GM04503 (cell line): ENCODE measurements at regions not wholly inside any gene's neighbourhood (a gene's known extent, or its start where the extent isn't known, plus 50 kb on each side); places are given as distances from the start of the nearest gene placed in this dataset.

ENCODE experiments used
- DNase-seq: peaks from one replicate; pipeline ENCODE4 v3.0.0-alpha.2; 2012; ENCODE audit warnings: low read depth

DNA sequence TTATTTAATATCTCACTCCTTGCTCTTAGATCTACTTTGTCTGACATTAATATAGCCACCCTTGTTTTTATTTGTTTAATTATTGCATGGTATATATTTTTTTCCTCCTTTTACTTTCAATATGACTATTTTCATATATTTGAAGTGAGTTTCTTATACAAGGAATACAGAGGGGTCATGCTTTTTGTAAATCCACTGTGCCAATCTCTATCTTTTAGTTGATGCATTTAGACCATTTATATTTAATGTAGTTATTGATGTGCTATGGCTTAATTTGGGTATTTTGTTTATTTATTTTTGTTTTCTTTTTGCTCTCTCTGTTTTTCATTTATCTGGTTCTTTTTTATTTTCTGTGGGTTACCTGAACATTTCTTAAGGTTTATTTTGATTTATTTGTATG lies 750.6 kb downstream of the TMEM182 start:
- no peak for DNase-seq

DNA sequence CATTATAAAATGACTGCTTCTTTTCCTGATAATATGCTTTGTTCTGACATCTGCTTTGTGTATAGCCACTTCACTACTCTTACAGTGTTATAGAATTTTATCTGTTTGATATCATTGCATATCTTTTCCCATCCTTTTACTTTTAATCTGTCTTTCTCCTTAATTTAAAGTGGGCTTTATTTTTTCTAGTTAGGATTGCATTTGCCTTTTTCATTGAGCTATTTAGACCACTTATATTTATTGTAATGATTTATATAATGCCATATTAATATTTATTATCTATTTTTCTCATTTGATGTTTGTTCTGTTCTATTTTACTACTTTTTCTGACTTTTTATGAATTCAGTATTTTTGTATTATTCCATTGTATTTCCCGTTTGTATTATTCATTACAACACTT lies 758.7 kb downstream of the TMEM182 start:
- DNase-seq = no peak

DNA sequence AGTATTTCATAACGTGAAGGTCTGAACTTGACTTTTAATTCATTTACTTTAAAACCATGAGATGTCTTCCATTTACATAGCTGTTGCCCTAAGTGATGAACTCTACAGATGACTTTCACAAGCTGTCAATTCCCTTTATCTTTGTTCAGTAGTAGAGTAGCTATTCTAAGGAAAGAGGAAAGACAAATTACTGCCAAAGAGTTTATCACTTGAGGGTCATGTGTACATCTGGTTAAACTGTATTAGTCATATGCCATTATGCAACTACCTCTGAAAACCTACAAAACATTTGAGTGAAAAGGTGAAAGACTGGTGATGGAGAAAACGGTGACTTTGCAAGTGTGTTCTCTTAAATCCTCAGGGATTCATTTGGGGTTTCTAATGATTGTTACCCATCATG lies 763.9 kb downstream of the TMEM182 start:
- DNase-seq = no peak

DNA sequence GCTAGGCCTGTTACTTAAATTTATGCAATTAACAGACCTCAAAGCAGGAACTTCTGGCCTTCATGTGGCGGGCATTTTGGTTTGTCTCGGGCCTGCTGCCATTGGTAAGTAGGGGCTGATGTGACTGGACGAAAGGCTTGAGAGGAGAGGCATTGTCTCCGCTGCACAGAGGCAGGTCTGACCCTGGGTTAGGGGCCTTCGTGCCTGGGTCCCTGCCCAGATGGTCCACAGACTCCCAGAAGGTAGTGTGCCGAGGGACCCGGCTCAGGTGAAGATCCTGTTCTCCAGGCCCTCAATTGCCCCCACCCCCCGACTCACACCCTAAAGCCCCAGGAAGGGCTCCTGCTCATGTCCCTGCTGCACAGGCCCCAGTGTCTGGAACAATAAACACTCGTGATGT lies 764.9 kb downstream of the TMEM182 start:
- no peak for DNase-seq

DNA sequence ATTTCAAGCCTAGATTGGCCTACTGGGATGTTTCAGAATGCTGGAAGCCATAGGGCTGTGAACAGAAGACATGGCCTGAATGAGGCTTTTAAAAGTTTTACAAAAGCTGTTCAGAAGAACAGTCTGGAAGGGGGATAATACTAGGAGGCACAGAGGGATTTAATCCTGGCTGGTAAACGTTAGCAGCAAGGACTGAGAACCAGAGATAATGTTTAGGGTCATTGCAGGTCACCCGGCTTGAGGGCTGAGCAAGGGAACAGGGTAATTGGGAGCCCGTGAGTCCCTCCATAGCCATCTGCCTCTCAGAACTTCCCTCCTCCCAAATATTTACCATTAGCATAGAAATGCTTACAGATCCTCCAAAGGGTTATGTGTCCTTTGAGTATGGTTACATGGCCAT lies 765.4 kb downstream of the TMEM182 start:
- no peak for DNase-seq

DNA sequence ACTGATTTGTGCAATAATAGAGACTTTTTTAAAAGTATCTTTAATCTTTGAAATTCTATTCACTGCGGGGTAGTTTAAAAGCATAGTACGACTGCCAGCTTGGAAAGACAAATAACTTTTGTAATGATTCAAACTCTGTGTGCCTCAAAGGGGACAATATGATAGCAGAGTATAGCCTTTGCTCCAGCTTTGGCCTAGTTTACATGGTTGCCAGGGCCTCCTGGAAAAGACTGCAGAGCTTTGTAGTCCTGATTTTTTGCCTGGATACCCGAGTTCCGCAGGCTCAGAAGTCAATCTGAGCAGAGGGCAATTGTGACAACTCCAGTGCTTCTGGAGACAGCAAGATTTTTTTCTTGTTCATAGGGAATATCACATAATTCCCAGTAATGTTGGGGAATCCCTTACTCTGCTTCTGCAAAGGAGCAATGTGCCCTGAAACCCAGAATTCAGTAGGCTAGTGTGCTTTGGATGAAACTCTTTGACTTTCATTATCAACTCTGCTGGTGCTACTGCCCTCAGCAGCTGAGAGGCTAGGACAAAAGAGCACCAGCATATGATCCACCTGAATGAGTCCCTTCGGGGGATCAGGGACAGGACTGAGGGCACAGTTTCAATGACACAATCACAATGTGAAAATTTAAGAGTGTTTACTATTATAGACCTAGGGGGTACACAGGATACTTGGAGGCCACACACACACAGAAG lies 768.1 kb downstream of the TMEM182 start:
- DNase-seq = no peak

DNA sequence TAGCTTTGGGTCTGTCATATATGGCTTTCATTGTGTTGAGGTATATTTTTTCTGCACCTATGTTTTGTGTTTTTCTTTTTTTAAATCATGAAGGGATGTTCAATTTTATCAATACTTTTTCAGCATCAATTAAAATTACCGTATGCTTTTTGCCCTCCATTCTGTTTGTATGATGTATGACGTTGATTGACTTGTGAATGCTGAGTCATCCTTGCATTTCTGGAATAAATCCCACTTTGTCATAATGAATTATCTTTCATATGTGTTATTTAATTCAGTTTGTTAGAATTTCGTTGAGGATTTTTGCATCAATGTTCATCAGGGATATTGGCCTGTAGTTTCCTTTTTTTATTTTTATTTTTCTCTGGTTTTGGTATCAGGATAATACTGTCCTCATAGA lies 790.9 kb downstream of the TMEM182 start:
- DNase-seq = no peak

DNA sequence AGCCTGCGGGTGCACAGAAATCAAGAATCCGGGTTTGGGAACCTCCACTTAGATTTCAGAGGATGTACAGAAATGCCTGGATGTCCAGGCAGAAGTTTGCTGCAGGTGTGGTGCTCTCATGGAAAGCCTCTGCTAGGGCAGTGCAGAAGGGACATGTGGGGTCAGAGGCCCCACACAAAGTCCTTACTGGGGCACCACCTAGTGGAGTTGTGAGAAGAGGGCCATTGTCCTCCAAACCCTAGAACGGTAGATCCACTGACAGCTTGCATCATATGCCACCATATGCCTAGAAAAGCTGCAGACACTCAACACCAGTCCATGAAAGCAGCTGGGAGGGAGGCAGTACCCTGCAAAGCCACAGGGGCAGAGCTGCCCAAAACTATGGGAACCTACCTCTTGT lies 833.0 kb downstream of the TMEM182 start:
- no peak for DNase-seq

DNA sequence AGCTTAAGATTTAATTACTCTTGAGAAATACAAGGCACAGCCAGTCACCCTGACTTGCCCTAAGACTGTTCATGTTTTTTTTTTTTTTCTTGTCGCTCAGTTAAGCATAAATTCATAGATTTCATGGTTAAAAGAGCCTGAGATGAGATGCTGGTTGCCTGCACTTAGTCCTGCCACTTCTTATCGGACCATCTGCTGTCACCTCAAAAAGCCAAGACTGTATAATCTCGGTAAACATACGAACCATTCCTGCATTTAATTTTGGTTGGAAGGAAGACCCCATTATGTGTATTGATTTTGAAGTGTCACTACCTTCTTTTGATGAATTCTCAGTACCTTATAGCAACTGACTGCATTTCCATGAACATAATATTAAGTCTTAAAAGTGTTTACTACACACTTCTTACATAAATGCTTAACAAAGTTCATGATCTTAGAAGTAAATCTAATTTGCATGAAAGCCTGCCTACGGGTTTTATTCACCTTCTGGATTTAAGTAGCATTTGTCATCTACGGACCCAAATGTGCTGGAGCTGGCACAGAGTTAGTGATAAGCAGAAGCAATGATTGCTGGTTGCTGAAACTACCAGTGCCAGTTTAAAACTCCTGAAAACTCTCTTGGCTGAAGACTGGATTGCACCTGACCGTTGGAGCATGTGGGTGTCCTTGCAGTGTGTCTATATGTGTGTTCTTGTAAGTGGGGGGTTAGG lies 843.4 kb downstream of the TMEM182 start:
- no peak for DNase-seq

DNA sequence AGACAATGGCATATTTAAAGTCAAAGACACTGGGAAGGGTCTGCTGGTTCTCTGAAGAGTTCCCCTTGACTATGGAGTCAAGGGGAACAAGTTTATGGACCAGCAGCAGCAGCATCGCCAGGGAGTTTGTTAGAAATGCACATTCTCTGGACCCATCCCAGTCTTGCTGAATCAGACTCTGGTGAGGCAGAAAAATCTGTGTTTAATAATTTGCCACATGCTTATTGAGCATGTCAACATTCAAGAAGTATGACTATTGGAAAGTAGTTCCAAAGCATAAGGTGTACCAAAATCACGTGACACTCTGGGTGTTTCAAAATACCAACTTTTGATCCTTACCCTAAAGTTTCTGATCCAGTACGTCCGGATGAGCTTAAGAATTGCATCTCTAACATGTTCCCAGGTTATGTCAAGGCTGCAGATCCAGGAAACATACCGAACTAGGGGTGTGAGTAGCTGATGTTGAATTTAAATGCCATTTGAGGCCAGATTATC lies 853.8 kb downstream of the TMEM182 start:
- DNase-seq = no peak

DNA sequence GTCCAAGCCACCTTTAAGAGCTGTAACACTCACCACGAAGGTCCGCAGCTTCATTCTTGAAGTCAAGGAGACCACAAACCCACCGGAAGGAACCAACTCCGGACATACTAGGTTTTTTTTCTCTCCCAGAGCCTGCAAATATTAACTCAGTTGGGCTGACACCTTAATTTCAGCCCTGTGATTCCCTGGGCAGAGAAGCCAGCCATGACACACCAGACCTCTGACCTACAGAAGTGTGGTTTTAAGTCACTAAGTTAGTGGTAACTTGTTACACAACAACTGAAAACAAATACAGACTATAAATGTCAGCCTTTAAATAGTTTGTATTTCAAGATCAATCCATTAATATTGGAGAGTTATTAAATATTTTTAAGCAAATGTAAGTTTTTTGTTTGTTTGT lies 855.1 kb downstream of the TMEM182 start:
- DNase-seq = no peak

DNA sequence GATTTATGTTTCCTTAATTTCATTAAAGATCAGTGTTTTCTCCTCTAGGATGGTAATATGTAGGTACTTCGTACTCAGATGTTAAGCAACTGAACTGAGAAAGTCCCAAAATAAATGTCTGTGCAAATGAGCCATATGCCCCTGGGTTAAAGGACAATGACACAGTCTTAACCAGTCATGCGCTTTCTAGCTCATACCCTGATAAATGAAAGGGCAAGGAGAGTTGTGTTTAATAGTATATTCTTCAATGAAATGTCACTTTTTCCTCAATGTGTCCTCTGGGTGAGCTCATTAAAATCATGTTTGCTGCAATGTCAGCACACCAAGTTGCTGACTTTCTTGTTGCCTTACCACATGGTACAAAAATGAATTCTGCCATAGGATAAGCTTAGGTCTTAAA lies 856.3 kb downstream of the TMEM182 start:
- DNase-seq = no peak

DNA sequence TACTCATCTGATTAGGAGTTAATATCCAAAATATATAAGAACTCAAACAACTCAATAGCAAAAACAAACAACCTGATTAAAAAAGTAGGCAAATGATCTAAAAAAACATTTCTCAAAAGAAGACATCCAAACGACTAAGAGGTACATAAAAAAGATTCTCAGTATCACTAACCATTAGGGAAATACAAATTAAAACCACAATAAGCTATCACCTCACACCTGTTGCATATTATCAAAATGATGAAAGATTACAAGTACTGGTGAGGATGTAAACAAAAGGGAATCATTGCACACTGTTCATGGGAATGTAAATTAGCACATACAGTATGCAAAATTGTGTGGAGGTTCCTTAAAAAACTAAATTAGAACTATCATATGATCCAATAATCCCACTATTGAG lies 865.5 kb downstream of the TMEM182 start:
- no peak for DNase-seq

DNA sequence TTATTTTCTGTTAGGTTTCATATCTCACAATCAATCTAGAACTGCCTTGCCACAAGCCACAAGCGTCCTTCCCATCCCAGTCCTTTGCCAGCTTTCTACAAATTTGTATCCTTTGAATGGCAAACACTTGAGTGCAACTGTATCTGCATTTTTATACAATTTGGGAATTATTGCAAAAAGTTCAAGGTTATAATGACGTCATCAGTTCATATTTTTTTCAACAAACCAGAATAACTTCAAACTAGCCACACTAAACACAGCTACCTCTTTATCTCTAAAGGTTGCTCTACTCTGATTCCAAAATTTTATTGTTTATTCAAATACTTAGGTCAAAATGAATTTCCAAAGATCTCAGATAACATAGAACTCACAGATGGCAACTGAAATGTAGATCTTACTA lies 877.1 kb downstream of the TMEM182 start:
- DNase-seq = no peak

DNA sequence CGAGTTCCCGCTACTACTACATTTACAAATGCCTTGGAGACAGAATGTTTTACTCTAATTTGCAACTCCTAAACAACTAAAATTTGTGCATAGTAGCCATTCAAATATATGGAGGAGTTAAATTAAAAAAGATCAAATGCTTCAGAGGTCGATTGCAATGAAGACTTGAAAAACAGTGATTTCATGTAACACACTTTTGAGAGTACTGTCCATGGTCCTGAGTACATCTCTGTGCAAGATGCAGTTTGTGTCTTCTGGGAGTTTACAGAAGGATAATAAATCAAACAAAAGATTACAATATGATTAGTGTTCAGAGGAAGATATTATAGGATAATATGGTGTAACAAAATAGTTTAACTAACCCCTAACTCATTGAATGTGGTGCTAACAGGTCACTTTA lies 894.7 kb downstream of the TMEM182 start:
- no peak for DNase-seq

DNA sequence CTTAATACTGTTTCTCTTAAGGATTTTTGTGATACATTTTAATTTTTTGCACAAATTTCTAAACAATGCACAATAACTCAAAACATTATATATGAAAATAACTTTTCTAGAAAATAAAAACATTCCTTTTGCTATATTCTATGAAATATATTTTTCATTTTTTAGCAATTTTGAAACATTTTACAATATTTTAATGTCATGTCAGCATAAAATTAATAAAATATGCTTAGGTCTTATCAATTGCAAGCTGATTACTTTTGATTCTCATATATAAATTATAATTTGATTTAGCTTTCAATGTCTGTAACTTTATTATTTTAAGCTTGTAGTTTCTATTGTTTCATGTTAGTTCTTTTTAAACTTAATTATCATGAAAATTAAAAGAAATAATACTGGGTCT lies 898.7 kb downstream of the TMEM182 start:
- no peak for DNase-seq

DNA sequence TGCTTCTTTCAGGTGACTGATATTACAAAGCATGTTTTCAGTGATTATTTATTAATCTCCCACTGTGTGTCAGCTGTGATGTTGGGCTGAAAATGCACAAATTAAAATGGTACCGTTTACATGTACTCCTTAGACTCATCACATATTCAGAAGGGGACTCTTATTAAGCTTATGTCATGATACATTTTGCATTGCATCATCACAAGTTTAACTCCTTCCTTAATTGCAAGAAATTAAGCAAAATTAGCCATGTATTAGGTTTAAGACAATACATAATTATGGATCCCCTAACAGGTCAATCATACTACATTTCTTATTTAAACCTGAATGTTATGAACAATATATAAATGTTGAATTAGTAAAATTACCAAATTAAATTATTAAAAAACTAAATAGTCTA lies 899.1 kb downstream of the TMEM182 start:
- DNase-seq = no peak

DNA sequence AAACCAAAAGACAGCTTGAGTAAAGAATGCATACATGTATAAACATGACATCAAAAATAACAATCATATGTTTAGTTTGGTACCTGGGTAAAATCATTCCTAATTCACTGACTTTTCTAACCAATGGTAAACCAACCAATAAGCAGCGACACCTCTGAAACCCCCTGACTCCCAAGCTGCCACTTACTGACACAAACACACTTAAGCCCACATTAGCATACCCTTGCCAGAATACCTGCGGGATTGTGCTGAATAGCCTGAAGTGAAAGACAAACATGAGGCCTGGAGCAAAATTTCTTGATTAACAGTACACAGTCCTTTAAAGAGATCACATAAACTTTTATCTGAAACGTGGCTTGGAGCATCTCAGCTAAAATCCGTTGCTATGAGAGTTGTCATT lies 902.9 kb downstream of the TMEM182 start:
- DNase-seq = no peak

DNA sequence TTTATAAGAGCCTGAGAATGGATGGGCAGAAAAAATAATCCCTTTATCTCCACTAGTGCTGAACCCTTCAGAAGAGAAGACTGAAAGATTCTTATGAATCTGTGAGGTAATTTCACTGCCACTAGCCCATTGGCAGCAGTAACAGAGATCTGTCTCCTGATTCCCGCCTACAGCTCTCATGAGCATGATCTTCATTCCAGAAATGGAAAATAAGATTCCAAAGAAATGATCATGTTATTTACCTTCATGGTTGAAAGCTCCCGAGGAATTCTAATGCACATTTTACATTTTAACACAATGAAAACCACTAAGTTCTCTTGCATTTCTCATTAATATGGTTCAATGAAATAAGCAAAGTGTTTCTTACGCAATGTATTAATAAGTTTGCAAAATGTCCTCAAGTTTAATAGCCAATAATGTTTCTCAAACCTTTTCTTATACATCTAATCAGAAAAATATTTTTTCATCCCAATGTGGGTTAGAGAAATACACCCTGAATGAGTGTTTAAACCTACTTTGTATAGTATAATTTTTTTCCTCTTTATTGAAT lies 905.6 kb downstream of the TMEM182 start:
- no peak for DNase-seq

DNA sequence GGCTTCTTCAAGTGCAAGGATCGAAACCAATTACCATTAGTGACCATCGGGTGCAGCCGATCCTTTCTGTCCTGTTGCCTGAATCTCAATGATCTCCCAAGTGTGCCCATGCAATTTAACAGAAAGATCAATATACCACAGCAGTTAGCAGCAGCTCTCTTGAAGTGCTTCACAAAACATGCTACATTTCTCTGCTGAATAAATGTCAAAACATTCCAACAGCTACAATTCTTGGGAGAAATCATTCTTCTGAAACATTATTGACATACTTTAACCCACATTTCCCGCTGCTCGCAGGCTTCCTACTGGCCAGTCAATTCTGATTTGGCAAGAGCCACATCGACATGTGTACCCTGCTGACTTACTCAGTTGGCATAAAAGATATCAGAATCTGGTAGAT lies 907.7 kb downstream of the TMEM182 start:
- DNase-seq = no peak
